GM21723 (cell line): ENCODE measurements at regions not wholly inside any gene's neighbourhood (a gene's known extent, or its start where the extent isn't known, plus 50 kb on each side); places are given as distances from the start of the nearest gene placed in this dataset.
"Not testable (repeated sequence)": the region's sequence is repeated elsewhere in the genome, so short reads cannot be mapped to it uniquely, and the experiment has no call there.

Source experiments
- ATAC-seq: cut with Tn5 transposase; IDR thresholded peaks from one replicate; pipeline ENCODE4 v1.9.1; 2021; ENCODE audit warnings: mild to moderate bottlenecking, moderate library complexity; ENCODE audit not compliant: unreplicated experiment

- ATAC-seq: not testable (repeated sequence)
Observed at GRCh38 chrX:138962419-138962818, 250.9 kb upstream of the FGF13 start.

DNA sequence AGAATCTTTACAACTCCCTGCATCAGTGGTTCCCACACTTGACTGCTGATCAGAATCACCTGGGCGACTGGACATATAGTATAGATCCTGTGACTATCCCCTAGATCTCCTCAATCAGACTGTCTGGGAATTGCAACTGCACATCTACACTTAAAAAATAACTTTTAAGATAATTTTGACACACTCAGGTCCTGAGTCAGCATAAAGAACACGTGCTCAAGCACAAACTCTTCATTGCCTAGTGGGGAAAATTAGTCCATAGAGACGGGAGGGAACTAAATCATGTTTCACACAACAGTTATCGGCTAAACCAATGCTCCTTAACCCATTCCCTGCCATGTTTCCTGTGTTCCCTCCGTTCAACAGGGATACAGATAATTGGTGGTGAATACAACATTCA, 243.5 kb upstream of the FGF13 start:
- no peak for ATAC-seq

GRCh38 chrX:138946926-138947325, 235.4 kb upstream of the FGF13 start:
- ATAC-seq: no peak

- ATAC-seq: no peak
Observed at GRCh38 chrX:138945219-138945618, 233.7 kb upstream of the FGF13 start.

GRCh38 chrX:138939038-138939437, 227.5 kb upstream of the FGF13 start:
- ATAC-seq: no peak

- no peak for ATAC-seq
Observed at GRCh38 chrX:138938003-138938402, 226.5 kb upstream of the FGF13 start.

- ATAC-seq: no peak
Observed at GRCh38 chrX:138931212-138931611, 219.7 kb upstream of the FGF13 start.

DNA sequence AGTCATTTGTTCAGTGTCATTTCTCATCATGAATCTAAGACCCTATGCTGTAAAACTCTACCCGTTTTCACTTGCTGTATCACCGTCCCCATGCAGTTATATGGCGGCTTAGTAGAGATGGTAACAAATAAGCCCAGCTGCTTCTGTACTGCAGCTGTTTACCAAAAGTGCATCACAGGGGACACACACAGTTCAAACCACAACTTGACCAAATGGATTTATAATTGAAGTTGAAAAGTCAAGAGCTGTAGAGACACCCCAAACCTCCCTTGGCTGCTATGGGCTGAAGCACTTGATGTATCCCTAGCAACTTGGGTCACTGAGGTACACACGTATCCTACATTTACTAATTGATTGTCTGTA, 219.0 kb upstream of the FGF13 start:
- ATAC-seq: no peak

- no peak for ATAC-seq
Observed at GRCh38 chrX:138929926-138930582, 218.5 kb upstream of the FGF13 start.

GRCh38 chrX:138928737-138929459, 217.4 kb upstream of the FGF13 start:
- no peak for ATAC-seq

- ATAC-seq: no peak
Observed at GRCh38 chrX:138925330-138925729, 213.8 kb upstream of the FGF13 start.

- ATAC-seq: no peak
Observed at GRCh38 chrX:138923805-138924204, 212.3 kb upstream of the FGF13 start.

GRCh38 chrX:138921031-138921430, 209.5 kb upstream of the FGF13 start:
- ATAC-seq: no peak

- no peak for ATAC-seq
Observed at GRCh38 chrX:138917781-138918180, 206.3 kb upstream of the FGF13 start.

DNA sequence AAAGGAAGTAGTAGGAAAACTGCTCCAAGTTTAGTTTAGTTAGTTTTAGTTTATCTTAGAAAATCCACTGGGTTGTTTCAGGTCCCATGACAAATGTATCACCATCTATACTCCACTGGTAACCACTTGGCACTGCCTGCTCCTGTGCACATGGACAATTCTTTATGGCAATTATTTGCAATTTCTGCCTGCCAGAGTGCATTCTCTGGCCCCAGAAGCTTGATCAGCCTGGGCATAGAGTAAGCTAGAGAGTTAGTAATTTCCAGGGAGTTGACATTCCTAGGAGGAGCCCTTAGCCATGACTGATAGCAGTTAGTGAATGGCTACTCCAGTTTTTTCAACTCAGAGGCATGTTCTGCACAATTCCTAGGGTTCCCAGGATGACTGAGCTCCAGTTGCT, 203.2 kb upstream of the FGF13 start:
- ATAC-seq: no peak

DNA sequence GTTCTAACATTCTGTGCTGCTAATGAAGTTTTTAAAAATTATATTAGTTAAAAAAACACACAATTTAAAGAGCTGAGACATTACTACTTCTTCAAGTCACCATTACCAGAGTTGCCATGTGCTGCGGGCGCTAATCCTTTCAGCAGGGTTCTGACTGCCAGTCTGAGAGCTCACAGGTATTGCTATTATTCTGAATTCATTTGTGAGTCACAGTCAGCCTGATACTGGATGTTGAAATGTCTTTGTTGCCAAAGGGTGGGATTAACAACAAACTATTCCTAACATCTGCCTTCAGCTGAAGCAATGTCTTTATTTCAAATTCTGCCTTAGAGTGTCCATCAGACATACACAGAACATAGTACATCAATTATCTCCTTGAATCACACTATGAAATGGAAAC, 197.1 kb upstream of the FGF13 start:
- no peak for ATAC-seq

- ATAC-seq: no peak
Observed at GRCh38 chrX:138897621-138898492, 186.3 kb upstream of the FGF13 start.

GRCh38 chrX:138890491-138890890, 179.0 kb upstream of the FGF13 start:
- ATAC-seq: no peak

GRCh38 chrX:138889149-138889548, 177.6 kb upstream of the FGF13 start:
- no peak for ATAC-seq

GRCh38 chrX:138886769-138887168, 175.3 kb upstream of the FGF13 start:
- no peak for ATAC-seq

DNA sequence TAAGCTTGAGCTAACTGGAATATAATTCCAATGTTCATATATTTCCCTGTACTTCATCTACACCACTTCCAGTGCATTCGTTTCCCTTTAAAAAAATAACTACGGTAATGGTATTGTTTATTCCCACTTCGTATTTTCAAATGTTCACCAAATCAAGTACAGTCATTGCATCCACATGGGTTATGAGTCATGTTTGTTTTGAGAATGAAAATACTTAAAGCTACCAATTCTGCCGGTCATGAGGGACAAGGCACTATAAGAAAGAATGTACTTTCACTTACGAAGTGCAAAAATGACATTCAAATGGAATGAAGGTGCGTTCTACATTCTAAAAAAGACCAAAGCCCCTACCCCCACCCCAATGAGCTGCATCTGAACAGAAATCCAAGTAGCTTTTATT, 174.4 kb upstream of the FGF13 start:
- no peak for ATAC-seq

- not testable (repeated sequence) for ATAC-seq
Observed at GRCh38 chrX:138880293-138880692, 168.8 kb upstream of the FGF13 start.
